Uterus (tissue), 3 donors: ENCODE measurements at regions not wholly inside any gene's neighbourhood (a gene's known extent, or its start where the extent isn't known, plus 50 kb on each side); places are given as distances from the start of the nearest gene placed in this dataset.
"Not testable (repeated sequence)": the region's sequence is repeated elsewhere in the genome, so short reads cannot be mapped to it uniquely, and the experiment has no call there.

Experiments used
- DNase-seq, 2 donors: peaks; one replicate each; pipeline ENCODE4 v3.0.0-alpha.2; 2019 to 2020
- H3K27ac ChIP-seq, 2 donors: fragments of 200-600 bp; sonication (generic); 1 replicate in 1 of 2; 2 replicates in 1 of 2; pipeline ENCODE4 v1.5.1; 2016 to 2018
- H3K27me3 ChIP-seq, 2 donors: fragments of 200-600 bp; sonication (generic); one replicate each; pipeline ENCODE4 v1.5.1; 2018 to 2019; ENCODE audit warnings: control low read depth in 1 of 2
- H3K36me3 ChIP-seq, 2 donors: fragments of 200-600 bp; sonication (generic); one replicate each; pipeline ENCODE4 v1.5.1; 2019; ENCODE audit warnings: control low read depth in 1 of 2
- H3K4me1 ChIP-seq, 2 donors: fragments of 200-600 bp; sonication (generic); one replicate each; pipeline ENCODE4 v1.5.1; 2018 to 2019; ENCODE audit warnings: control low read depth in 1 of 2
- H3K4me3 ChIP-seq, 2 donors: fragments of 200-600 bp; sonication (generic); 1 replicate in 1 of 2; 2 replicates in 1 of 2; pipeline ENCODE4 v1.5.1; 2018 to 2019; ENCODE audit warnings: mild to moderate bottlenecking in 1 of 2
- H3K9me3 ChIP-seq, 2 donors: fragments of 200-600 bp; sonication (generic); one replicate each; pipeline ENCODE4 v1.5.1; 2019; ENCODE audit warnings: control low read depth in 1 of 2
- POLR2A ChIP-seq, 2 donors: fragments of 450-650 bp; IDR thresholded peaks; one replicate each; pipeline ENCODE4 v1.6.1; 2016; ENCODE audit warnings: antibody characterized with exemption in 2 of 2, mild to moderate bottlenecking in 1 of 2, moderate library complexity in 1 of 2
- intact Hi-C: fragments of 100-400 bp; cut with DNase I; formaldehyde crosslinking; loops from one replicate; pipeline ENCODE4 v1.15.1; 2023; ENCODE audit warnings: low total_unique reads
- TF ChIP-seq, protein P1 (sequence below), 4 experiments: fragments of 200-600 bp in 2 of 4; fragments of 450-650 bp in 2 of 4; sonication (generic) in 2 of 4; IDR thresholded peaks; one replicate each; pipeline ENCODE4 v1.5.1; 2016 to 2019; ENCODE audit warnings: antibody characterized with exemption in 4 of 4, mild to moderate bottlenecking in 2 of 4, moderate library complexity in 1 of 4
- donor health status: DM: yes; HTN: yes; CAD: no.

DNA sequence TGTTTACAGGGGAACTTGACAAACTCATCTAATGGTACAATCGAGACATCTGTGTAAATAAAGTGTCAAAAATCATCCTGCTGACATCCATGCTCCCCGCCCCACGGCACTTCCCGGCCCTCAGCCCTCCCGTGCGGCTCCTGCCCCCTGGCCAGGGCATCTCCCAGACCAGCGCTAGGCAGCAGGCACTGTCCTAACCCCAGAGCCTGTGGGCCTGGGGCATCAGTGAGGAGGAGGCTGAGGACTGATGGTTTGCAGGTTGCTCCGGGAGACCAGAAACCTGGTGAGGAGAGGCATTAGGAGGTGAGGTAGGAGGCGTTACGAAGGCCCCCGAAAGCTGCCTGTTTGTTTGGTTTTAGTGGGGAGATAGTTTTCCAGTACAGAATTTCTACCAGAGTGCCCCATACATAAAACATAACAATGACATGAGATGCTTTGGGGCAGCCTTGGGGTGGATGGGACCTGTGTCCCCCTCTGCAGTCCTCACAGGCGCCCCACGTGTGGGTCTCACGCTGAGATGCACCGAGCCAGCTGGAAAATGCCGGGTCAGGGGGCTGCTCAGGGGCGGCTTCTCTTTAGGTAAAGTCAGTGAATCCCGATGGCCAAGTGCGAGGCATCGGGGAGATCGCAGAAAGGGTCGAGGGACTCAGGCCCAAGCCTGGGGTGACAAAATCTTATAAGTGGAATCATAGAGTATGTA, 114.2 kb downstream of the RTP5 start:
- intact Hi-C loops, result no loop called here
- no peak for TF ChIP-seq POLR2A (IDR thresholded peaks at IDR 0.05)
- TF ChIP-seq, protein P1, sequence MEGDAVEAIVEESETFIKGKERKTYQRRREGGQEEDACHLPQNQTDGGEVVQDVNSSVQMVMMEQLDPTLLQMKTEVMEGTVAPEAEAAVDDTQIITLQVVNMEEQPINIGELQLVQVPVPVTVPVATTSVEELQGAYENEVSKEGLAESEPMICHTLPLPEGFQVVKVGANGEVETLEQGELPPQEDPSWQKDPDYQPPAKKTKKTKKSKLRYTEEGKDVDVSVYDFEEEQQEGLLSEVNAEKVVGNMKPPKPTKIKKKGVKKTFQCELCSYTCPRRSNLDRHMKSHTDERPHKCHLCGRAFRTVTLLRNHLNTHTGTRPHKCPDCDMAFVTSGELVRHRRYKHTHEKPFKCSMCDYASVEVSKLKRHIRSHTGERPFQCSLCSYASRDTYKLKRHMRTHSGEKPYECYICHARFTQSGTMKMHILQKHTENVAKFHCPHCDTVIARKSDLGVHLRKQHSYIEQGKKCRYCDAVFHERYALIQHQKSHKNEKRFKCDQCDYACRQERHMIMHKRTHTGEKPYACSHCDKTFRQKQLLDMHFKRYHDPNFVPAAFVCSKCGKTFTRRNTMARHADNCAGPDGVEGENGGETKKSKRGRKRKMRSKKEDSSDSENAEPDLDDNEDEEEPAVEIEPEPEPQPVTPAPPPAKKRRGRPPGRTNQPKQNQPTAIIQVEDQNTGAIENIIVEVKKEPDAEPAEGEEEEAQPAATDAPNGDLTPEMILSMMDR (IDR thresholded peaks at IDR 0.05), result no peak
- Histone ChIP-seq H3K36me3 (no peaks in the 10 kb centered on the region), H3K4me3 (no peak overlapping the region), H3K27ac (no peak overlapping the region), H3K9me3 (no peaks in the 10 kb centered on the region), H3K27me3 (no peaks in the 10 kb centered on the region), H3K4me1 (no peaks in the 10 kb centered on the region)
- no peak for DNase-seq

DNA sequence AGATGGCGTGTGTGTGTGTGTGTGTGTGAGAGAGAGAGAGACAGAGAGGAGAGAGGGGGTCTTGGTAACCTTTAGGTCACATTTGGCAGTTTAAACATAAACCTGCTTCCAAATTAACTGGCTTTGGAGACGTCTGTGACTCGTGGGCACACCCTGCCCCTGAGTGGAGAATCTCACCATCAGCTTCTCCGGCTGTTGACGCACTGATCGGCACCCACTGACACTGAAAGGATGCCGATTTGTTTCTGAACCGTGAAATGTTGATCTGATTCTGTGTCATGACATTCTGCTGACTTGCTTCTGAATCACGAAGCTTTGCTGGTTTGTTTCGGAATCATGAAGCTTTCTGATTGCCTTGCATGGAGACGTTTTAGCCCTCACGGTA, 114.7 kb downstream of the RTP5 start:
- H3K4me1 ChIP-seq, result no peaks in the 10 kb centered on the region
- no peak overlapping the region for H3K27ac ChIP-seq
- no peaks in the 10 kb centered on the region for H3K27me3 ChIP-seq
- no peak overlapping the region for H3K4me3 ChIP-seq
- TF ChIP-seq, protein P1 (IDR thresholded peaks at IDR 0.05), result no peak
- TF ChIP-seq POLR2A (IDR thresholded peaks at IDR 0.05), result no peak
- intact Hi-C loops, result no loop called here
- no peaks in the 10 kb centered on the region for H3K36me3 ChIP-seq
- H3K9me3 ChIP-seq, result no peaks in the 10 kb centered on the region
- DNase-seq, result no peak

DNA sequence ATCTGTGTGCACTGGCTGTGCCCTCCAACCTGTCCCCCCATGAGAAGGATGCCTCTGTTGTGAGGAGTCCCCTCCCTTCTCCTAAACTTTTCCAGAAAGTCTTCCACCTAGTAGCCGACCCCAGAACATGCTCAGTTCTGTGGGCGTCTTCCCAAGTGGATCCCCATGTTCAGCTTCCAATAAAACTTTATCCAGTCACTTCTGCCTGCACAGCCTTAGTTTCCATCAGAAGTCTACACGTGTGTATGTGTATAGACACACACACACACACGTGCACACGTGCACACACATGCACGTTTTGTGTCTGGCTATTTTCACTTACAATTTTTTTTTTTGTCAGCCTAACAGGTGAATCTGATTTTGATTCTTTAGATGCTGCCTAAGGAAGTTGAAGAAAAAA, 115.1 kb downstream of the RTP5 start:
- Histone ChIP-seq H3K36me3 (no peaks in the 10 kb centered on the region), H3K9me3 (no peaks in the 10 kb centered on the region), H3K4me3 (no peak overlapping the region), H3K27ac (no peak overlapping the region), H3K4me1 (no peaks in the 10 kb centered on the region), H3K27me3 (no peaks in the 10 kb centered on the region)
- intact Hi-C loops, result no loop called here
- TF ChIP-seq POLR2A (IDR thresholded peaks at IDR 0.05), result no peak
- TF ChIP-seq, protein P1 (IDR thresholded peaks at IDR 0.05), result no peak
- no peak for DNase-seq

DNA sequence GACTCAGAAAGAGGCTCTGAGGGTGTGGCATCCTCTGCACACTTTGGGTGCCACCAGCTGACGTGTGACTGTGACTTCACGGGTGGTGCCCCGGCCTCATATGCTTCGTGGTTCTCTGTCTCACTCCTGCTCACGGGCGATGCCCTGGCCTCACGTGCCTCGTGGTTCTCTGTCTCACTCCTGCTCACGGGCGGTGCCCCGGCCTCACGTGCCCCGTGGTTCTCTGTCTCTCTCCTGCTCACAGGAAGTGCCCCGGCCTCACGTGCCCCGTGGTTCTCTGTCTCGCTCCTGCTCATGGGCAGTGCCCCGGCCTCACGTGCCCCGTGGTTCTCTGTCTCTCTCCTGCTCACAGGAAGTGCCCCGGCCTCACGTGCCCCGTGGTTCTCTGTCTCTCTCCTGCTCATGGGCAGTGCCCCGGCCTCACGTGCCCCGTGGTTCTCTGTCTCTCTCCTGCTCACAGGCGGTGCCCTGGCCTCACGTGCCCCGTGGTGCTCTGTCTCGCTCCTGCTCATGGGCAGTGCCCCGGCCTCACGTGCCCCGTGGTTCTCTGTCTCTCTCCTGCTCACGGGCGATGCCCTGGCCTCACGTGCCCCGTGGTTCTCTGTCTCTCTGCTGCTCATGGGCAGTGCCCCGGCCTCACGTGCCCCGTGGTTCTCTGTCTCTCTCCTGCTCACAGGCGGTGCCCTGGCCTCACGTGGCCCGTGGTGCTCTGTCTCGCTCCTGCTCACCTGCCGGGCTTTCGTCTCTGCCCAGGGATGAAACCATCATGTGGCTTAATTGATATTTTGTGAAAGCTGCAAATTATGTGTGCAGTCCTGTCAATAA, 115.8 kb downstream of the RTP5 start:
- H3K4me3 ChIP-seq, H3K9me3 ChIP-seq, DNase-seq, H3K36me3 ChIP-seq, H3K27ac ChIP-seq, H3K4me1 ChIP-seq, intact Hi-C loops, H3K27me3 ChIP-seq: not testable (repeated sequence)

DNA sequence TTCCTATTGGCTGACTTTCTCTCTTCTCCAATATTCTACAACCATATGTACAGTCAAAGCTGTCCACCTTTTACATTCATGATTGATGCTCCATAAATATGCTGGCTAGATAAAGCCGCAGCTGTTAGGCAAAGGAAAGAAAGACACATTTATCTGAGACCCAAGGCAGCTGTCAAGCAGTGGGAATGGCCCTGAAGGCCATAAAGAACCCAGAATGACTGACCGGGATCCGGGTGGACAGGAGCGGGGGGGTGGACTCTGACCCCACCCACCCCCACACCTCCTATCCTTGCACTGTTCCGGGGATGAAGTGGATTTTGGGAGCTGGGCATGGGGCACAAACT, 116.4 kb downstream of the RTP5 start:
- Histone ChIP-seq H3K9me3 (no peaks in the 10 kb centered on the region), H3K4me1 (no peaks in the 10 kb centered on the region), H3K27me3 (no peaks in the 10 kb centered on the region), H3K4me3 (no peak overlapping the region), H3K36me3 (no peaks in the 10 kb centered on the region), H3K27ac (no peak overlapping the region)
- intact Hi-C loops, result no loop called here
- TF ChIP-seq, protein P1 (IDR thresholded peaks at IDR 0.05), result no peak
- TF ChIP-seq POLR2A (IDR thresholded peaks at IDR 0.05), result no peak
- DNase-seq, result no peak
